Body of pancreas (tissue), 4 donors: ENCODE measurements at regions not wholly inside any gene's neighbourhood (a gene's known extent, or its start where the extent isn't known, plus 50 kb on each side); places are given as distances from the start of the nearest gene placed in this dataset.
"Not testable (repeated sequence)": the region's sequence is repeated elsewhere in the genome, so short reads cannot be mapped to it uniquely, and the experiment has no call there.

ENCODE experiments used
- ATAC-seq: fragments of 150-250 bp; one replicate; pipeline ENCODE4 v1.9.1; 2016
- DNase-seq, 4 donors: peaks; one replicate each; pipeline ENCODE4 v3.0.0-alpha.2; 2019
- H3K27ac ChIP-seq, 4 donors: fragments of 200-600 bp; sonication (generic); 1 replicate in 3 of 4; 2 replicates in 1 of 4; pipeline versions ENCODE4 v1.5.1 to v1.6.1; 2016 to 2019; ENCODE audit warnings: mild to moderate bottlenecking in 1 of 4, mixed read lengths in 1 of 4, moderate library complexity in 1 of 4
- H3K27me3 ChIP-seq, 2 donors: fragments of 200-600 bp; sonication (generic); one replicate each; pipeline ENCODE4 v1.6.0; 2016; ENCODE audit warnings: mild to moderate bottlenecking in 1 of 2
- H3K36me3 ChIP-seq, 2 donors: fragments of 200-600 bp; sonication (generic); replicated peaks in 1 of 2; 2 replicates each; pipeline ENCODE4 v1.5.1; 2016; ENCODE audit warnings: low read depth in 2 of 2; ENCODE audit not compliant: insufficient read depth in 1 of 2
- H3K4me1 ChIP-seq: fragments of 200-600 bp; sonication (generic); one replicate; pipeline ENCODE4 v1.6.0; 2016
- H3K4me3 ChIP-seq, 2 donors: fragments of 200-600 bp; sonication (generic); 1 replicate in 1 of 2; 2 replicates in 1 of 2; pipeline ENCODE4 v1.5.1; 2016 to 2019
- H3K9me3 ChIP-seq, 3 donors: fragments of 200-600 bp; sonication (generic); 1 replicate in 2 of 3; 2 replicates in 1 of 3; pipeline ENCODE4 v1.5.1; 2016
- POLR2A ChIP-seq, 3 donors: fragments of 450-650 bp; IDR thresholded peaks; one replicate each; pipeline ENCODE4 v1.6.1; 2016; ENCODE audit warnings: antibody characterized with exemption in 3 of 3, mild to moderate bottlenecking in 2 of 3
- WGBS, 2 donors: methylation state at CpG; one replicate each; pipeline ENCODE4 v1.1.5; 2017; 5-methylcytosine and 5-hydroxymethylcytosine counted together
- intact Hi-C: fragments of 100-400 bp; cut with DNase I; formaldehyde crosslinking; loops from one replicate; pipeline ENCODE4 v1.15.1; 2023

DNA sequence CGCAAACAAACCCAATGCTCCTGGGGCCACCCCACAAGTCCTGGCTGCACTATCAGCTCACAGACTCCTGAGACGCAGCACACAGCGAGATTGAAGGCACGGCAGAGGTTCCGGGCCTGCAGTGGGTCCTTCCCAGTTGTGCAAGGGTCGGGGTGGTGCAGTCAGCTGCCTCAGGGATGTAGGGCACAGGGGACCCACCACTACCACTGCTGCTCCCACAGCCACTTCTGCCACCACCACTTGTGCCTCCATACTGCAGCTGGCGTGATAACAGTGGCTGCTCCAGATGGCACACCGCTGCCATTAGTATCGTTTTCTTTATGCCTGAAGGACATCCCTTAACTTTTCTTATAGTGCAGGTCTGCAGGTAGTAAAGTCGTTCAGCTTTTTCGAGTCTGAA, 443.8 kb downstream of the SPATA31A1 start:
- H3K4me3 ChIP-seq, ATAC-seq, H3K27ac ChIP-seq, H3K9me3 ChIP-seq, H3K36me3 ChIP-seq, intact Hi-C loops, DNase-seq, H3K27me3 ChIP-seq, H3K4me1 ChIP-seq: not testable (repeated sequence)
- no CpG with 5 or more reads among the region's 11 CpGs for WGBS, 2 donors

GRCh38 chr9:39802561-39802960, 447.1 kb downstream of the SPATA31A1 start:
- H3K4me3 ChIP-seq, DNase-seq, H3K9me3 ChIP-seq, H3K36me3 ChIP-seq, H3K4me1 ChIP-seq, H3K27ac ChIP-seq, H3K27me3 ChIP-seq, ATAC-seq, intact Hi-C loops: not testable (repeated sequence)
- WGBS, 2 donors: no CpG with 5 or more reads among the region's 2 CpGs

- TF ChIP-seq POLR2A (IDR thresholded peaks at IDR 0.05): peak; percentile 33 to 76 (median 44)
- H3K4me1 ChIP-seq, H3K27me3 ChIP-seq, intact Hi-C loops, H3K9me3 ChIP-seq, H3K36me3 ChIP-seq: not testable (repeated sequence)
- 0 to 4% methylated on average over 26 to 41 of the region's 43 CpGs for WGBS, 2 donors
- ATAC-seq (peak; percentile 89), DNase-seq (peak; percentile 56 to 87 (median 84))
- Histone ChIP-seq H3K27ac (peak overlapping the region; percentile 66 to 94 (median 90)), H3K4me3 (peak overlapping the region in 1 of 2 donors; percentile 67)
Observed at GRCh38 chr9:39809401-39810226, 454.1 kb downstream of the SPATA31A1 start.

GRCh38 chr9:39810401-39810800, 454.9 kb downstream of the SPATA31A1 start:
- no CpG with 5 or more reads among the region's 3 CpGs for WGBS, 2 donors
- H3K9me3 ChIP-seq, ATAC-seq, DNase-seq, H3K4me1 ChIP-seq, H3K4me3 ChIP-seq, H3K36me3 ChIP-seq, H3K27me3 ChIP-seq, intact Hi-C loops, H3K27ac ChIP-seq: not testable (repeated sequence)

- intact Hi-C loops, H3K4me3 ChIP-seq, H3K27ac ChIP-seq, DNase-seq, H3K36me3 ChIP-seq, H3K4me1 ChIP-seq, H3K9me3 ChIP-seq, H3K27me3 ChIP-seq, ATAC-seq: not testable (repeated sequence)
- 89 to 97% methylated on average over 3 of the region's 3 CpGs for WGBS, 2 donors
Observed at GRCh38 chr9:39811615-39812014, 456.1 kb downstream of the SPATA31A1 start.

- DNase-seq, H3K4me3 ChIP-seq, ATAC-seq, intact Hi-C loops, H3K27ac ChIP-seq, H3K4me1 ChIP-seq, H3K9me3 ChIP-seq, H3K36me3 ChIP-seq, H3K27me3 ChIP-seq: not testable (repeated sequence)
- WGBS, 2 donors: 77 to 85% methylated on average over 3 to 4 of the region's 4 CpGs
Observed at GRCh38 chr9:39828457-39828856, 473.0 kb downstream of the SPATA31A1 start.
